NCI-H510A (cell line): ENCODE measurements at regions not wholly inside any gene's neighbourhood (a gene's known extent, or its start where the extent isn't known, plus 50 kb on each side); places are given as distances from the start of the nearest gene placed in this dataset.

Experiments
- DNase-seq: peaks from one replicate; lab custom pipeline; 2025; lab: John Stamatoyannopoulos, UW

- no peak for DNase-seq
Observed at GRCh38 chr2:76450024-76450475, 739.3 kb upstream of the GCFC2 start.

- DNase-seq: no peak
Observed at GRCh38 chr2:76448956-76449355, 738.2 kb upstream of the GCFC2 start.

GRCh38 chr2:76447294-76447693 is 736.6 kb upstream of the GCFC2 start:
- DNase-seq: no peak

DNA sequence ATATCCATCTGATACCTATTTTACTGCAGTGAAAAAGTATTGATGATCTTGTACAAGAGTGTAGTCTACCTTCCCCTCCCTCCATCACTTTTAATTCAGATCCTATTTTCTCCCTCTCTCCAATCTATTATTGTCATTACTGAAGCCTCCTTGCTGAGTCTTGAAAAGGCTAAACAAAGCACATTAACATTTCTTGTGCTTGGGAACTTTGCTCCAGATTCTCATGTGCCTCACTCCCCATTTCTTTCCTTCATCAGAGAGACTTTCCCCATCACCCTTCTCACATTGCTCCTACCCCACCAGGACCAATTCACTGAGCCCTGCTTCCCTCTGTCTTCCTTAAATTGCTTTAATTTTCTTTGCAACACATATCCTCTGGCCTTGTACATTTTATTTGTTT is 736.2 kb upstream of the GCFC2 start:
- DNase-seq: no peak

GRCh38 chr2:76445880-76446279 is 735.2 kb upstream of the GCFC2 start:
- DNase-seq: no peak

DNA sequence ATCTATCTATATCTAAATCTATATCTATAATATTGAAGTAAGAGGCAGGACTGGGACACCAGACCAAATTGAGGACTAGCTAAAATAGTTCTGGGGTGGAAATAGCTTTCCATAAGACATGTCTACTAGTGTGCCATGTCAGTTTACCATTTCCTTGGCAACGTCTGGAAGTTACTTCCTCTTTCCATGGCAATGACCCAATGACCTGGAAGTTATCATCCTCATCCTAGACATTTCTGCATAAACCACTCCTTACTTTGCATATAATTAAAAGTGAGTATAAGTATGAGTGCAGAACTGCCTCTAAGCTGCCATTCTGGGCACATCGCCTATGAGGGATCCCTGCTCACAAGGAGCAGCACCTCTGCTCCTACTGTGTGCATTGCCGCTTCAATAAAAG is 734.0 kb upstream of the GCFC2 start:
- DNase-seq: no peak

DNA sequence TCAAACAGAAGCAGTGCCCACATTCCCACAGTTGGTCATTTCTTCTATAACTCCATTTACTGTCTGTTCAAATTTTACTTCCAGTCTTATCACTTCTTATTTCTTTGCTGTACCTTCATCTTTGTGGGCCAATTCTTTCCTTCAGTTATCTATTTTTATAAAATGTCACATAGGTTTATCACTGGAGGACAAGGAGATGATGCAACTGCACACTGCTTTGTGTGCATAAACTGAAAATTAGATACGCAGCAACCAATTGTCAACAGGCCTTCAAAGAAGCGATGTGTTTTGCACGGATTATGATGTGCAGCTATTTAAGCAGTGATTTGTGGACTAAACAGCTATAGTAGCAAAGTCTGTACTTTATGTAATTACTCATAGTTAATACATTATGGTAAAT is 726.8 kb upstream of the GCFC2 start:
- no peak for DNase-seq

GRCh38 chr2:76429374-76429773 is 718.7 kb upstream of the GCFC2 start:
- no peak for DNase-seq

GRCh38 chr2:76427452-76427851 is 716.7 kb upstream of the GCFC2 start:
- no peak for DNase-seq

GRCh38 chr2:76415821-76416220 is 705.1 kb upstream of the GCFC2 start:
- DNase-seq: no peak

DNA sequence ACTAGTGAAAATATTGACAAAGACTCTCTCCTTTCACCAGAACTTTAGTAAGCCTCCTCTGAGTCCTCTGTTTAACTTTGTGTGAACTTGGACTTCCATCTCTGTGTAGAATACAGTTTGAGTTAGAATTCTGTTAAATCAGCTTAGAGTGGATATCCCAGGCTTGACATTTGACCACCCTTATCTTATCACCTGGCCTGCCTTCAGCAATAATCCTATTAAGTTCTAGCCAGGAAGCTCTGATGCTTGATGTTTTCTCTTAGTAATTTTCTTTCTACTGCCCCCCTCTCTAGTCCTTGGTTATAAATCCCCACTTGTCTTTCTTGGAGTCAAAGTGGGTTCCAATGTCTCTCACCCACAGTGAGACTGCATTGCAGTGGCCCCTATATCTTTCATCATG is 702.7 kb upstream of the GCFC2 start:
- no peak for DNase-seq

- DNase-seq: no peak
Observed at GRCh38 chr2:76406134-76406855, 695.6 kb upstream of the GCFC2 start.

- no peak for DNase-seq
Observed at GRCh38 chr2:76393356-76393755, 682.6 kb upstream of the GCFC2 start.

DNA sequence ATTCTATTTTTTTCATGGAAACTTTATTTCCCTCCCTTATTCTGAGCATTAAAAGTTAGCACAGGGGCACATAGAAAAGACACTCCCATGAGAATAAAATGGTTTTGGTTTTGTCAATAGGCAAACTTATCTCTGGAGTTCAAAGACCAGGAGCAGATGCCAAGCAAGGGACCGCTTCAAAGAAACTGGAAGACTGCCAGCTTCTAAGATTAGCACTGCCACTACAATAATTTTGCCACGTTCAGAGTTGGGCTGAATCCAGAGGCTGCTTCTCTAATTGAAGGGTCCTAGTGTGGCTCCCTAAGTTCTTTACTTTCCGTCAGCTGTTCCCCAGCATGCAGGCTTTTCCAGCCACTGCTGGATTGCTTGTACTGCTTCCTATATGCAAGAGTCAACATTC is 681.0 kb upstream of the GCFC2 start:
- DNase-seq: no peak

GRCh38 chr2:76387294-76387693 is 676.6 kb upstream of the GCFC2 start:
- no peak for DNase-seq

- DNase-seq: no peak
Observed at GRCh38 chr2:76385943-76386342, 675.2 kb upstream of the GCFC2 start.

- DNase-seq: no peak
Observed at GRCh38 chr2:76381624-76382023, 670.9 kb upstream of the GCFC2 start.

GRCh38 chr2:76378140-76378539 is 667.4 kb upstream of the GCFC2 start:
- DNase-seq: no peak

DNA sequence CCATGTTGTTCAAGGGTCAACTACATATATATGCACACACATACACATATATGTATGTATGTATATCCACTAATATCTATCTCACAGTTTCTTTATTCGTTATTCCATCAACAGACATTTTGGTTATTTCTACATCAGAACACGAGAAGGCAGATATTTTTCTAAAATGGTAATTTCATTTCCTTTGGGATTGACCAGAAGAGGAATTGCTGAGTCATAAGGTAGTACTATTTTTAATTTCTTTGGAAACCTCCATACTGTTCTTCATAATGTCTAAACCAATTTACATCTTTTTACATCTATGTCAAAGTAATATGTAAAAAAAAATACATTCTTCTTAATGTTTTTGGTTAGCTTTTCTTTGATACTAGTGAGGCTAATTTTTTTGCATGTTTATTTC is 630.7 kb upstream of the GCFC2 start:
- no peak for DNase-seq

GRCh38 chr2:76332871-76333270 is 622.2 kb upstream of the GCFC2 start:
- DNase-seq: no peak

- no peak for DNase-seq
Observed at GRCh38 chr2:76330865-76331264, 620.1 kb upstream of the GCFC2 start.

DNA sequence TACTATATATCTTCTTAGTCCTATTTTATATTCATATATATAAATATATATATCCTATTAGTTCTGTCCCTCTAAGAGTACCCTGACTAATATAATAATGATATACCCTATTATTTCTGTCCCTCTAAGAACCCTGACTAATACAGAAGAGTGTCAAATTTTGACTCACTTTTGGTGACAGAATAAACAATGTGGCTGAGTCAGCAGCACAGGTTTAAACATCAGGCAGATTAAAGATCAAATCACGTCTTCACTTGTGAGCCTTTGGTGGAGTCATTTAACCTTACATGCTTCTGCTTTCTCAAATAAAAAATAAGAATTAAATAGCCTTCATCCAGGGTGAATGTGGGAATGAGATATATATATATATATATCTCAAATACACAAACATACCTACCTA is 615.9 kb upstream of the GCFC2 start:
- no peak for DNase-seq

DNA sequence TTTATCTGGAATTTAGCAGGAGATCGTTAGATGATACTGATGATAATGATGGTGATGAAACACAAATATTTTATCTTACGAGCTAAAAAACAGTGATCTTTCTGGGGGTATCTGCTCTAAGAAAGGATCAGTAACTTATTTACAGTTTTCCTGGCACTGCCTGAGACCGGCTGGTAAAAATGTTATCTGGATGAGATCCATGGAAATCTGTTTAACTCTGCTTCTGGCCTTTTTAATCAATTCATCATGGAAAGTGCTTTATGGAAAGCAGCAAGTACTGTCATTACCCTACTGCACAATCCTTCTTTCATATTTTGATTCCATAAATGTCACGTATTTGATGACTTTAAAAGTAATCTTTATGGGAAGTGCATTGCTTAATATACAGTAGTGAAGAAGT is 612.7 kb upstream of the GCFC2 start:
- no peak for DNase-seq

GRCh38 chr2:76320716-76321115 is 610.0 kb upstream of the GCFC2 start:
- no peak for DNase-seq
